ENCODE measurements at regions not wholly inside any gene's neighbourhood (a gene's known extent, or its start where the extent isn't known, plus 50 kb on each side); places are given as distances from the start of the nearest gene placed in this dataset.
"Not testable (repeated sequence)": the region's sequence is repeated elsewhere in the genome, so short reads cannot be mapped to it uniquely, and the experiment has no call there.

DNA sequence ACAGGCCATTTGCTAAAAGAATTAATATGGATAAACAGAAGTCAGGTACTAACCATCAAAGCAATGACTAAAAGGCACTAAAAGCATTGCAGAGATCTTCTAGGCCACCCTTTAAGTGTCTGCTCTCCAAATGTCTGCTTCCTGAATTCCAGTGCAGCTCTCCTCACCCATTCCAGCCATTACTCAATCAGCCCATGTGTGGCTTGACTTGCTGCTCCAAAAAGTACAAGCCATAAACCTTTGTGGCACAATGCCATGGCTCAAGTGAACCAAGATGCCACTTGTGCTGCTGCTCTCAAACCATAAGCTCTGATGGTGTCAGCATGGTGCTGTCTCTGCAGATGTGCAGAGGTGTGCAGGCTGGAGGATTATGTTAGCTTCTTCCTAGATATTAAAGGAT is 290.2 kb upstream of the POU5F2 start:
- DNase-seq, result no peak
- intact Hi-C loops (cut with DNase I), result no loop called here
- no peak for ATAC-seq (ENCODE audit: poor library complexity)

DNA sequence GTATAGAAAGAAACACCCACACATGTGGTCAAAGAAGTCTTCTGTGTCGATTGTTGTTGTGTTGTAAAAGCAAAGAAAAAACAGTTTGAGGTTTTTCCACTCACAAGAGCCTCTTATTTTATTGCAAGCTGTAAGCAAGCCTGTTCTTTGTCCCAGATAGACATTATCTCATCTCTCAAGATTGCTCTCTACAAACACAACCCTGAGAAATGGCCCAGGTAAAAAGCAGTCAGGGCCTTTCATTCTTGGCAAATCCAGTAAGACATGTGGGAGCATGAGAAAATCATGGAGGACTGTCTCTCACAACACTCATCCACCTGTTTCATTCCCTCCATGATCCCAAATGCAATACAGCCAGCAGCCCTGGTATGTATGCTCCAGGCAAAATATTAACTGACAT is 286.6 kb upstream of the POU5F2 start:
- intact Hi-C loops (cut with DNase I), result no loop called here
- DNase-seq, result no peak
- no peak for ATAC-seq (ENCODE audit: poor library complexity)

DNA sequence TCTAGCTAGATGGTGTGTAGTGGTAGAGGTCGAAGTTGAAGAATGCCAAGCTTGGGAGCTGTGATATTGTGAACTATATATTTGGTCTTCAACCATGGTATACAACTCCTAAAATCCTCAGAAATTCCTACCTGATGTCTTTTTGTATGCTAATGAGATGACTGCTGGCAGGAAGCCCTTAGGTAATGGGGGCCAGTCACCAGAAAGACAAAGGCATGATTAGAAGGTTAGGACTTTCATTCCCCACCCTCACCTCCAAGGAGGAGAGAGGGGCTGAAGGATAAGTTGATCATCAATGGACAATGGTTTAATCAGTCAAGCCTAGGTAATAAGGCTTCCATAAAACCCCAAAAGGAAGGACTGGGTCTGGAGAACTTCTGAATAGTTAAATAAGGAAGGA is 285.7 kb upstream of the POU5F2 start:
- no peak for ATAC-seq (ENCODE audit: poor library complexity)
- DNase-seq, result no peak
- intact Hi-C loops (cut with DNase I), result no loop called here

- intact Hi-C loops (cut with DNase I), result no loop called here
- ATAC-seq (ENCODE audit: poor library complexity), result no peak
- no peak for DNase-seq
Measured at GRCh38 chr5:94025788-94026473, 284.5 kb upstream of the POU5F2 start.

DNA sequence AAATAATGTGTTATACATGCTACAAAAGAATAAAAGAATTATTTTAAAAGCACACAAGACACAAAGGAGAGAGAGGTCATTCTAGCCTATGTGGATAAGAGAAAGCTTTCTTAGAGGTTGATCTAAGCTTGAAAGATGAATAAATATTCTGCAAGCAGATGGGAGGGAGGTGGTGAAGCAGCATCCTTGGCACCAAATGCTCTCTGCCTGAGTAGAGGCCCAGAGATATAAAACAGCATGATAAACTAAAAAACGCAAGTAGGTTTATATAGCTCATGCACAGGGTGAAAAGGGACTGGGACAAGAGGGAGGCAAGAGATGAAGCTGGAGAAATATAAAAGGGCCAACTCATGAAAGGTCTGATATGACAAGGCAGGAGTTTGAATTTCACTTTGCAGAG is 283.2 kb upstream of the POU5F2 start:
- intact Hi-C loops (cut with DNase I), result no loop called here
- ATAC-seq (ENCODE audit: poor library complexity) (no peak), DNase-seq (no peak)

DNA sequence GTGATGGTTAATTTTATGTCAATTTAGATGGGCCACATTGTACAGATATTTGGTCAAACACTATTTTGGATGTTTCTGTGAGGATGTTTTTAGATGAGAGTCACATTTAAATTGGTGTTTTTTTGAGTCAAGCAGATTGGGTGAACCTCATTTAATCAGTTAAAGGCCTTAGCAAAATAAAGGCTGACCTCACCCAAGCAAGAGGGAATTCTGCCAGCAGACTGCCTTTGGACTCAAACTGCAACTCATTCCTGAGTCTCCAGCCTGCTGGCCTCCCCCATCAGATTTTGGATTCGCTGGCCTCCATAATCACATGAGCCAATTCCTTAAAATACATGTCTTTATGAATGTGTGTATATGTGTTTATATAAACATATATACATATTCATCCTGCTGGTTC is 282.7 kb upstream of the POU5F2 start:
- intact Hi-C loops (cut with DNase I), result no loop called here
- no peak for ATAC-seq (ENCODE audit: poor library complexity)
- no peak for DNase-seq

- intact Hi-C loops (cut with DNase I), result no loop called here
- ATAC-seq (ENCODE audit: poor library complexity), result peak; percentile 31
Measured at GRCh38 chr5:94021246-94021645, 279.8 kb upstream of the POU5F2 start.

DNA sequence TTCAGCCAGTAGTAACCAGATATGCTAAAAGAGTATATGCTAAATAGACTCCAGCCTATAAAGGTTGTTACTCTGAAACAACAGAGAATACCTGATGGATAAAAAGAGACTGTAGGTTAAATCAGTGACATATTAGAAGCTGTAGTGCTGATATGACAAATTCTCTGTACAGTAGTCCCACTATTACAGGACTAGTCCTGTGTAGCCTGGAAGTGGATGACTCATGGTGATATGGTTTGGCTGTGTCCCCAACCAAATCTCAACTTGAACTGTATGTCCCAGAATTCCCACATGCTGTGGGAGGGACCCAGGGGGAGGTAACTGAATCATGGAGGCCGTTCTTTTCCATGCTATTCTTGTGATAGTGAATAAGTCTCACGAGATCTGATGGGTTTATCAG is 276.2 kb upstream of the POU5F2 start:
- intact Hi-C loops (cut with DNase I), result no loop called here
- no peak for ATAC-seq (ENCODE audit: poor library complexity)
- DNase-seq, result no peak

More at GRCh38 chr5:94021246-94021645, 279.8 kb upstream of the POU5F2 start:
- no peak for DNase-seq

GRCh38 chr5:94010814-94011213 is 269.4 kb upstream of the POU5F2 start:
- intact Hi-C loops (cut with DNase I), result no loop called here
- DNase-seq, result no peak
- ATAC-seq (ENCODE audit: poor library complexity), result no peak

- DNase-seq (no peak), ATAC-seq (ENCODE audit: poor library complexity) (no peak)
- intact Hi-C loops (cut with DNase I), result no loop called here
Measured at GRCh38 chr5:94009161-94009560, 267.8 kb upstream of the POU5F2 start.

DNA sequence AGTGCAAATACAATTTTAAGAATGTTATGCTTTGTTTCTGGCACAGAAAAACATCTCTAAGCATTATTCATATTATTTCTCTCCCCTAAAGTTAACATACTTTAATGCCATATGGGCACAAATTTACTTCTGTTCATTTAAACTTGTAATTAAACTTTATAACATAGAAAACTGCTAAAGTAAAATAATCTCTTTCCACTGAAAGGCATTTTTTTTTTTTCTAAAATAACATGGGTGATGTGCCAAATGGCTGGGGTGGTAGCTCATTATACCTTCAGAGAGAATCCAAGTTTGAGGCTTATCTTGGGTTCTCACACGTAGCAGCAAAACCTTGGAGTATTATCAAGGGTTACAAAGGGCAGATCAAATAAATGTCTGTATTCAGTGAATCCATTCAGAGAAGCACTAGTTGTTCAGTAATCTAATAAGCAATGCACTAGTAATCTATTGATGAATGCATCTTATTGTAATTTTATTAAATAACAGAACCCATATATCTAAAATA is 257.6 kb upstream of the POU5F2 start:
- DNase-seq (no peak), ATAC-seq (ENCODE audit: poor library complexity) (no peak)
- intact Hi-C loops (cut with DNase I), result no loop called here

DNA sequence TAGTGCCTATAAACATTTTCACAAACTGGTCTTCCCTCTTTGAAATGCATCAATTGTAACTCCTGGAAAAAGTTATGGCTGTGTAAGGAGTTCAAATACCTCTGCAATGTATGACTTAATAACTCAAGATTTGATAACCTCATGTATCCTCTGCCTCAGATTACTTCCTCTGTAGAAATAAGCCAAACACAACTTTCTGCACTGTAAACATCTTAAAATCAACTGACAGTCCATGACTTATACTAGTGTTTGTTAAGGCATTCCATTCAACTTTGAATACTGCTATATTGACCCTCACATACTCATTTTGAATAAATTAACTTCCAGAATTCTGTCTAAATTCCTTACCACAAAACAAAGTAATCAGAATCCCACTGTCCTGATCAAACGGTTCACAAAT is 256.2 kb upstream of the POU5F2 start:
- intact Hi-C loops (cut with DNase I), result no loop called here
- DNase-seq, result no peak
- no peak for ATAC-seq (ENCODE audit: poor library complexity)

- ATAC-seq (ENCODE audit: poor library complexity) (no peak), DNase-seq (no peak)
- intact Hi-C loops (cut with DNase I), result no loop called here
Measured at GRCh38 chr5:93995126-93995621, 253.8 kb upstream of the POU5F2 start.

GRCh38 chr5:93993161-93993560 is 251.8 kb upstream of the POU5F2 start:
- ATAC-seq (ENCODE audit: poor library complexity), result no peak
- intact Hi-C loops (cut with DNase I), result no loop called here

GRCh38 chr5:93990504-93991070 is 249.2 kb upstream of the POU5F2 start:
- DNase-seq (no peak), ATAC-seq (ENCODE audit: poor library complexity) (no peak)
- intact Hi-C loops (cut with DNase I), result no loop called here

More at GRCh38 chr5:93993161-93993560, 251.8 kb upstream of the POU5F2 start:
- DNase-seq, result no peak

GRCh38 chr5:93985940-93986570 is 244.7 kb upstream of the POU5F2 start:
- ATAC-seq (ENCODE audit: poor library complexity); intact Hi-C loops (cut with DNase I): not testable (repeated sequence)
- DNase-seq, result peak; percentile 14

GRCh38 chr5:93978222-93978621 is 236.8 kb upstream of the POU5F2 start:
- intact Hi-C loops (cut with DNase I), result no loop called here
- DNase-seq, result no peak
- ATAC-seq (ENCODE audit: poor library complexity), result no peak

- intact Hi-C loops (cut with DNase I), result no loop called here
- DNase-seq (no peak), ATAC-seq (ENCODE audit: poor library complexity) (no peak)
Measured at GRCh38 chr5:93967923-93968322, 226.5 kb upstream of the POU5F2 start.

DNA sequence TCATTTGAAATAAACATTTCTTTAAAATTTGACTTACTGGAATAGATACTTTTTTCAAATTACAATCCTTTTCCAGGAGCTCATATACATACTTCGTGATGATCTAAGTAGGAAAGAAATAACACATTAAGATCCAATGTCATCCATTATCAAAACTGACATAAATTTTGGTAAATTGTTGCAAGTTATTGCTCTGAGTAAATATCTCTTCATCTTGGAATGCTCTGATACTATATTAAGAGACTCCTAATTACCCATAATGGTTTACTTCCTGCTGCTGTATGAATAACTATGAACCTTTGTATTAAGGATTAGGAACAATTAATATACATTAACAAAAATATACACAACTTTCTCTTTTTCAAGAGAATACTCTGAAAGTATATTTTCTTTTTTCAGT is 223.0 kb upstream of the POU5F2 start:
- ATAC-seq (ENCODE audit: poor library complexity) (no peak), DNase-seq (no peak)
- intact Hi-C loops (cut with DNase I), result no loop called here

DNA sequence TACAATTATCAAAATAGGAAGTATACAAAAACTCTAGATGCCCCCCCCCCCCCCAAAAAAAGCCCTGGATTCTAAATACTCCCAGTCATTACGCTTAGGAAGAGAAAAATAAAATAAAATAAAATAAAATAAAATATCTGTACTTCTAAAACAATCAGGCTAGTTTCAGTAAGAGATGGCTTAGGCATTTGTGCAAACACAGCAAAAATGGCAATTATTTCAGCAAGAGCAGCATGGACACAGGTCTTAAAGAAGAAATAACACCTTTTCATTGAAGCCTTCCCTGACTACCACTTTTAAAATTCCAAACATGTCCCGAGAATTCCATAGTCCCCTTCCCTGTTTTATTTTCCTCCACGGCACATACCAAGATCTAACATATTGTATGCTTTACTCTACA is 218.6 kb upstream of the POU5F2 start:
- intact Hi-C loops (cut with DNase I), result no loop called here
- DNase-seq (no peak), ATAC-seq (ENCODE audit: poor library complexity) (no peak)
